GM21360 (cell line): ENCODE measurements at regions not wholly inside any gene's neighbourhood (a gene's known extent, or its start where the extent isn't known, plus 50 kb on each side); places are given as distances from the start of the nearest gene placed in this dataset.

ENCODE experiments used
- ATAC-seq: cut with Tn5 transposase; IDR thresholded peaks from one replicate; pipeline ENCODE4 v1.9.1; 2021; ENCODE audit warnings: mild to moderate bottlenecking, moderate library complexity; ENCODE audit not compliant: unreplicated experiment

GRCh38 chr15:95946241-95946640 lies 384.3 kb upstream of the NR2F2 start:
- no peak for ATAC-seq

- ATAC-seq, result no peak
These were observed 383.6 kb upstream of the NR2F2 start for GRCh38 chr15:95946926-95947325.

GRCh38 chr15:95948411-95948810 lies 382.1 kb upstream of the NR2F2 start:
- ATAC-seq, result no peak

GRCh38 chr15:95953032-95953431 lies 377.5 kb upstream of the NR2F2 start:
- ATAC-seq, result no peak

GRCh38 chr15:95957861-95958260 lies 372.6 kb upstream of the NR2F2 start:
- no peak for ATAC-seq

GRCh38 chr15:95958382-95958781 lies 372.1 kb upstream of the NR2F2 start:
- ATAC-seq, result no peak

GRCh38 chr15:95968856-95969255 lies 361.6 kb upstream of the NR2F2 start:
- ATAC-seq, result no peak

GRCh38 chr15:95970326-95970725 lies 360.2 kb upstream of the NR2F2 start:
- ATAC-seq, result no peak

- ATAC-seq, result no peak
These were observed 358.4 kb upstream of the NR2F2 start for GRCh38 chr15:95972041-95972553.

GRCh38 chr15:95972812-95973211 lies 357.7 kb upstream of the NR2F2 start:
- ATAC-seq, result no peak

- peak; percentile 65 for ATAC-seq
These were observed 356.8 kb upstream of the NR2F2 start for GRCh38 chr15:95973566-95974256.

- ATAC-seq, result peak; percentile 73
These were observed 355.3 kb upstream of the NR2F2 start for GRCh38 chr15:95975212-95975611.

GRCh38 chr15:95979286-95979685 lies 351.2 kb upstream of the NR2F2 start:
- ATAC-seq, result no peak

- no peak for ATAC-seq
These were observed 349.3 kb upstream of the NR2F2 start for GRCh38 chr15:95981209-95981608.

- no peak for ATAC-seq
These were observed 343.2 kb upstream of the NR2F2 start for GRCh38 chr15:95987299-95987698.

- no peak for ATAC-seq
These were observed 342.5 kb upstream of the NR2F2 start for GRCh38 chr15:95987886-95988573.

- ATAC-seq, result peak; percentile 42
These were observed 342.0 kb upstream of the NR2F2 start for GRCh38 chr15:95988574-95988887.

- no peak for ATAC-seq
These were observed 341.1 kb upstream of the NR2F2 start for GRCh38 chr15:95989392-95989791.

GRCh38 chr15:95990833-95991232 lies 339.7 kb upstream of the NR2F2 start:
- ATAC-seq, result no peak

GRCh38 chr15:95994418-95994817 lies 336.1 kb upstream of the NR2F2 start:
- no peak for ATAC-seq

- ATAC-seq, result no peak
These were observed 334.9 kb upstream of the NR2F2 start for GRCh38 chr15:95995375-95996168.

- ATAC-seq, result no peak
These were observed 334.0 kb upstream of the NR2F2 start for GRCh38 chr15:95996494-95996893.
